K562 (cell line): ENCODE measurements at regions not wholly inside any gene's neighbourhood (a gene's known extent, or its start where the extent isn't known, plus 50 kb on each side); places are given as distances from the start of the nearest gene placed in this dataset.

ENCODE experiments used
- GTF3C2 ChIP-seq: IDR thresholded peaks from 3 replicates; pipeline ENCODE4 v1.6.1; 2011; ENCODE audit warnings: borderline replicate concordance, mild to moderate bottlenecking, moderate library complexity; ENCODE audit not compliant: insufficient read length; ENCODE audit errors: extremely low read depth
- TCF7L2 ChIP-seq: fragments of 150-350 bp; IDR thresholded peaks from 2 replicates; pipeline ENCODE4 v1.6.1; 2016; ENCODE audit warnings: low read depth, mild to moderate bottlenecking, low read length, moderate library complexity

GRCh38 chr6:14062345-14063029 lies 55.1 kb upstream of the CD83 start:
- TF ChIP-seq TCF7L2 (no peak), GTF3C2 (no peak)
